ENCODE measurements at regions not wholly inside any gene's neighbourhood (a gene's known extent, or its start where the extent isn't known, plus 50 kb on each side); places are given as distances from the start of the nearest gene placed in this dataset.

DNA sequence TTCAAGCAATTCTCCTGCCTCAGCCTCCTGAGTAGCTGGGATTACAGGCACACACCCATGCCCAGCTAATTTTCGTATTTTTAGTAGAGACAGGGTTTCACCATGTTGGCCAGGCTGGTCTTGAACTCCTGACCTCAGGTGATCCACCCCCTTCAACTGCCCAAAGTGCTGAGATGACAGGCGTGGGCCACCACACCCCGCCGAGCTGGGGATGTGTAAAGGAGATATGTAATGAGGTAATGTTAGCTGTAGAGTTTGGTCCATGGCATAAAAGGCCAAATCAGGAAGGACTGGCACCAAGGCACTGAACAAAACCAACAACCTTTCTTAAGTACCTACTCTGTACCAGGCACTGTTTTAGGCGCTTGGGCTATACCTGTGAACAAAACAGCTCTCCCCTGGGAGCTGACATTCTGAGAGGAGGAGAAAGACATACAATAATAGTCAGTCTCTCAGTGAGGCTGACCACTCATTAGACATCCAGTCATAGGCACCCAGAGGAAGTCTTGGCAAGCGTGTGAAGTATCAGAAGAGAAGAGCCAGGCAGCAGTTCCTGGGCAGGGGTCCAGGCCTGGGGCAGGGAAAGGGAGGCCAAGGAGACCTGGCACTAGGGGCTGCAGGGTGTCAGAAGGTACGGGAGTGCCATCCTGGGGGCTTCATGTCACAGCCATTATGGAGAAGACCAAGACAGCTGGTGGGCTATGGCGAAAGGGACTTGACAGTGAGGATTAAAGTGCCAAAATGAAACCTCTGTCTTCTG is 164.8 kb upstream of the DTNBP1 start:
- DNase-seq = peak; percentile 28

DNA sequence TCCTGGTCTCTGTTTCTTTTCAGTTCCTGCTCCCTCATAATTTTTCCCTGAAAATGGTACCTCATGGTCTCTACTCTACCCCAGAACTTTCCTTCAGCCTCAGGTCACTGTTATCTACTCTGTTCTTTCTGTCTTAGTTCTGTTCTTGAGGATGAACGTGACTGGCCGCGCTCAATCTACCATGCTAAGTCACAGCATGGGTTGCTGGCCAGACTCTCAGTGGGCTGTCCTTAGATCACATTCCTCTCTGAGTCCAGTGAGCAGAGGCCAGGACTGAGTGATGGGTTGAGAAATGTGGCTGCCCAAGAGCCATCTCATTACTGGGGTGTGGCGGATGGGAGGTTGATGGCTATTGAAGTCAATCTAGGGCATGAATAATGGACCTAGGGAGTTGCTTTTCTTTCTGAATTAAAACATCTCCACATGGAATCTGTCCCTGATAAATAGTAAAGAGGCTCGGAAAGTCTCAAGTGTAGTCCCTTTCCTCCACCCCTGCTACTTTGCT is 164.0 kb upstream of the DTNBP1 start:
- no peak for DNase-seq

DNA sequence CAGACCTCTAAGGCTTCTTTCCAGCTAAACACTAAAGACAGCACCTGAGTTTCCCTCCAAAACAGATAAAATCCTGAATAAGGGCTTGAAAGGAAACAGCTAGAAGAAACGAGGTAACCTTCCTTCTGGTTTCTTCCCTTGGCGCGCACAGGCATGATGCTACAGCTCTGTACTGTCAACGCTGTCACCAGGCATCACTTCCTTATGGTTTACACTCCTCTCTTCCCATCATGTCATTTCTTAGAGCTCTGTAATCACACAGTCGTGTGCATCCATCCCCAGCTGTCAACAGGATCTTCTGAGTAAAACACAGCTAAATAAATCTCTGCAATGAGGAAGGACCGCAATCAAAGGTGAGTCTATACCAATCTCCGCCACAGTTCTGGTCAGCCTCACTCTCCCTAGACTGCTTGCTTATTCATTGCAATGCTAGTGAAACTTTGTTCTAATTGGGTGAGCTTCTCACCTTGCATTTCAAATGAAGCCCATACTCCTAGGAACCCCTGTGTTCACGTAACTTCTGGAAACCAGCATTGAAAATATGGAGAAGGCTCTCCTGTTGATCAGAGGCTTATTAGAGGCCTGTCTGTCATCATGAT is 162.6 kb upstream of the DTNBP1 start:
- no peak for DNase-seq

DNA sequence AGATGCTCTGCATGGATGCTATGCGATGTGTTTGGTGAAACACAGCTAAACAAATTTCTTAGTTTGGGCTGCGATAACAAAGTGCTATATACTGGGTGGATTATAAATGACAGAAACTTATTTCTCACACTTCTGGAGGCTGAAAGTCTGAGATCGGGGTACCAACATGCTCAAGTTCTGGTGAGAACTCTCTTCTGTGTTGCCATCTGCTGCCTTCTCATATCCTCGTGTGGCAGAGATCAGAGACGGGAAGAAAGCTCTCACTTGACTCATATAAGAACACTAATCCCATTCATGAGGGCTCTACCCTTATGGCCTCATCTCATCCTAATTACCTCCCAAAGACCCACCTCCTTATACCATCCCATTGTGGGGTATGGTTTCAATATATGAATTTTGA is 162.0 kb upstream of the DTNBP1 start:
- DNase-seq = no peak

DNA sequence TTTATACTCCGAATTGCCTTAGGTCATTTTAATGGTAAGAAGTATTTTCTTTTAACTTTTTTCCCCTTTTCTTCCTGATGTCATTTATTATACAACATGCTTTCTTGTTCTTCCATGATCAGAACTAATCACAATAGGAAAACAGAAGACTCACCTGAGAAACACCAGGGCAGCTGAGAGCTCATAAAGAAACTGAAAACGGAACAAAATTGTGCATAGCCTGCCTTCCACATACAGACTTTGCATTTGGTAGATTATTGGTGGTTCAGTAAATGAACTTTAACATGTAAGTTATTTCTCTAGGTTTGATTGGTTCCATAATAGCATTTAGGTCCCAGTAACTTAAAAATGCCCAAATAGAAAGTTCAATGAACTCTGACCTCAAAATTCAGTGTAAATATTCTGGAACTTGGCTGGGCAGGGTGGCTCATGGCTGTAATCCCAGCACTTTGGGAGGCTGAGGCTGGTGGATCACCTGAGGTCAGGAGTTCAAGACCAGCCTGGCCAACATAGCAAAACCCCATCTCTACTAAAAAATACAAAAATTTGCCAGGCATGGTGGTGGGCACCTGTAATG is 161.1 kb upstream of the DTNBP1 start:
- no peak for DNase-seq

DNA sequence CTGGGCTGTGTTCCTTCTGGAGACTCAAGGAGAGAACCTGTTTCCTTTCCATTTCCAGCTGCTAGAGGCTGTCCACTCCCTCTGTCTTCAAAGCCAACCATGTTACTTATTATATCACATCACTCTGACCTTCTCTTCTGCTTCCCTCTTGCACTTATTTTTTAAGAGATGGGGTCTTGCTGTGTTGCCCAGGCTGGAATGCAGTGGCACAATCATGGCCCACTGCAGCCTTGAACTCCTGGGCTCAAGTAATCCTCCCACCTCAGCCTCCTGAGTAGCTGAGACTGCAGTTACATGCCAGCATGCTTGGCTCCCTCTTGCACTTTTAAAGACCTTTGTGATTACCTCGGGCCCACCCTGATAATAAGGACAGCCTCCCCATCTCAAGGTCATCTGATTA is 160.0 kb upstream of the DTNBP1 start:
- DNase-seq = no peak

DNA sequence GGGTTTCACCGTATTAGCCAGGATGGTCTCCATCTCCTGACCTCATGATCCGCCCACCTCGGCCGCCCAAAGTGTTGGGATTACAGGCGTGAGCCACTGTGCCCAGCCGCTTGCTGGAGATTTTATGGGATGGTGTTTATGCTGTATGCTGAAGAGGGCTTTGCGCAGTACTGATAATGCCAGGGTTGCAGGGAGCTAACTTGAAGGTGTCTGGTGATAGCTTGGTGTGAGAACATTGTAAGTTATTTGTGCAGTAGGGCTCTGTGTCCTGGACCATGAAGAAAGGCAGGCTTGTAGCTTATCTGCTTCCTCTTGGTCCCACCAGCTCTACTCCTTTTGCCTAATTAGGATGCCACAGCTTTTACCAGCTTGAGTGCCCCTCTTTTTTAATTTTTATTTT is 157.0 kb upstream of the DTNBP1 start:
- no peak for DNase-seq

DNA sequence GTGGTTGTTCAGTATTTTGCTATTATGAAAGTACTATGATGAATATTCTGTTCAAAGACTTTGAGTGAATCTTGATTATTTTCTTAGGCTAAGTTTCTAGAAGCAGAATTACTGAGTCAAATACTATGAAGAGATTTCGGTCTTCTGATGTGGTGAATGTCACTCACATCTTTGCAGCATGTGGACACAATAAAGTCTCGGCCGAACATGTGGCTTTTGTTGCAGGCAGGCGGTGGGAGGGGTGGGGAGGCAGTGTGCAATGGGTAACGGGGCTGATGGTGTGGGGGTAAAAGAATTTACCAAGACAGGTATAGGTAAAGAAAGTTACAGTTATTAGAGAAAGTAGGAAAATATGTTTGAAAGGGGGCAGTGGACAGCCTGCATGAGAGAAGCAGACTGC is 156.4 kb upstream of the DTNBP1 start:
- no peak for DNase-seq

DNA sequence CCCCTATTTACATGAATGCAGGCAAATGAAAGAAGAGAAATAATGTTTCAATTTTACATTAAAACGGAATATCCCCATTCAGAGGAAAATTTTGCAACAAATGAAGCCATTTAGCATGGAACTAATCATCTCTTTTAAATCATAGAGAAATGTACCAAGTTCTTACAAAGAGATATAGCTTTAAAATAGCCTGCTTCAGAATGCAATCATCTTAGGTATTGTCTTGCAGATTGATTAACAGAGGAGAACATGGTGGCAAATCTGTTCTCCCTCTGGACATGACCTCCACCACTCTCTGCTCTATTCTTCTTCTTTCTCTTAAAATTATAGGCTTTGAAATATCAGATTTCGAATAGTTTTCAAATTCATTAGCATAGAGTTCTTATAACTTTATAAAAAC is 155.7 kb upstream of the DTNBP1 start:
- DNase-seq = no peak

DNA sequence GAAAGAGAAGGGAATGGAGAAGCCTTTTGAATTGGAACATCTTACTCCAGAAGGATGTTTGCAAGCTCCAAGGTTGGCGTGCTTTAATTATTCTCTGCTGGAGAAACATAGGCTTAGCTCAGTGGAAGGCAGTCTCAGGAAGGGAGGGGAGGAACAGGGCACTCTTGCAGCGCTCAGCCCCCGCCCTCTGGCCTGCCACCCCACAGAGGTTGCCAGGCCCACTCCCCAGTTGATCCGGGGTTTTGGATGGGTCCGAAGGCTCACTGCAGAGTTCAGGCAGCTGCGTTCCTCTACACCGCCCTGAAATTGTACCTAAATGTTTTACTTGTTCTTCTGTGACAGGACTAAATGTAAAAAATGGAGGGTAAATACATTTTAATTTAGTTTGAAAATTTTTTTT is 155.2 kb upstream of the DTNBP1 start:
- no peak for DNase-seq

DNA sequence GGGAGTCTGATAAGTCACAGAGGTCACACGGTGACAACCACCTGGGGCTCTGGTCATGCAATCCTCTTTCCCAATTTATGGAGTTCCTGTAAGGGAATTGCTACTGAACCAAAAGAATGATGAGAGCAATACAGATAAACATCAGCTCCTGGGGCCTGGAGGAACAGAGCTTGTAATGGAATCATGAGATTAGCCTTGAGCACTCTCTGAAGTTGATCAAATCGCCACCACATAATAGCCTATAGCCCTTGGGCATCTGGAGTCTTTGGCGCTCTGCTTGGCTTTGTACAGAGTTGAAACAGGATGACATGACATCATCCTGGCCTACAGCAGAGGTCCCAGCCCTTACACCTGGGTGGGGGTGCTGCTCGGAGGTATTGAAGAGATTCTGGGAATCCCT is 154.3 kb upstream of the DTNBP1 start:
- no peak for DNase-seq

DNA sequence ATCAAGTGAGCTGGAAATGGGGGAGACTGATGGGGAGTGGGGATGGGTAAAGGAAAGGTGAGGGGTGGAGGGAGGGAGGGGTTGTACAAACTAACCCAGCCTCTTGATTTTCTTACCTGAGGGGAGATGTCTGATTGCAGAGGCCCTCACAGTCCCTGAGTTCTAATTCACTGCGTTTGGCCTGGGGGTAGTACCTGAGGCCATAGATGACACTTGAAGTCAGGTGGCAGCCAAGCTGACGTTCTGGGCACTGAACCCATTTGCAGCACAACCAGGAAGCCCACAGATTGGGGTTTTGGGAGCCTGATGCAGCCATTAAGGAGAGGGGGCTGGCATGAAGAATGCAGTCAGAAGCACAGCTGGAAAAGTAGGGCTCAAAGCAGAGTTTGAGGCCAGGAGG is 153.8 kb upstream of the DTNBP1 start:
- no peak for DNase-seq

DNA sequence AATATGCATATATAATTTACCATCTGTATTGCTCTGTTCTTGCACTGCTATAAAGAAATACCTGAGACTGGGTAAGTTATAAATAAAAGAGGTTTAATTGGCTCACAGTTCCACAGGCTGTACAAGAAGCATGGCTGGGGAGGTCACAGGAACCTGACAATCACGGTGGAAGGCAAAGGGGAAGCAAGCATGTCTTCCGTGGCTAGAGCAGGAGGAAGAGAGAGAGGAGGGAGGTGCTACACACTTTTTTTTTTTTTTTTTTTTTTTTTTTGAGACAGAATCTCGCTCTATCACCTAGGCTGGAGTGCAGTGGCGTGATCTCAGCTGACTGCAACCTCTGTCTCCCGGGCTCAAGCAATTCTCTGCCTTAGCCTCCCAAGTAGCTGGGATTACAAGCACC is 150.9 kb upstream of the DTNBP1 start:
- DNase-seq = peak; percentile 16

DNA sequence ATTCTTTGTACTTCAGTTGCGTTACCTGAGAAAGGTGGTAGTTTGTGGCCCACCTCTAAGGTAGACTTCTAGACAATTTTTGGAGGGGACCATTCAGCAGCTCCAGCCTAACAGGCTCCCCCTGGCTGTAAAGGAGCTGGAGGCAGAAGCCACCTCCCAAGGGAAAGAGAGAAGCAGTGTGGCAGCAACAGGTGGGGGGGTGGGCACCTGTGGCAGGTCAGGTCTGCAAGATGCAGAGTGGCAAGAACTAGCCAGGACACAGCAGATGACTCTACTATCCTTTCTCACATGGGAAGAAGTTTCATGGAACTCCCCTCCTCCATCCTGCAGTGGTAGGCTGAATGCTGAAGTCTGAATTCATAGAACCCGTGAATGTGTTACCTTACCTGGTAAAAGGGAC is 148.3 kb upstream of the DTNBP1 start:
- no peak for DNase-seq

DNA sequence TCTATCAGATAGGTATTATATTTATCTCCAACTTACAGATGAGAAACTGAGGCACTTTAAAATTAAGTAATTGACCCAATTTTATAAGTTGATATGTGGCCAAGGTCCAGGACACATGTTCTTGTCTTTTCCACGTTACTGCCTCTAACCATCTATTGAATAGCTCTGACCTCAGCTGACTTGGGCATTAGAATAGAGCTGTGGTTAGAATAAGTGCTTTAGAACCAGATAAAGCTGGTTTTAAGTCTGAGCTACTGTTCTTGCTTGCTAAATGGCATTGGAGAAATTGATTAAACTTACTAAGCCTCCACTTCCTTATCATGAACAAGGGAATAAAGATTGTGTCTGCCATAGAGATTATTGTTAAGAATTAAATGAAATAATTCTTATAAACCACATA is 147.8 kb upstream of the DTNBP1 start:
- peak; percentile 13 for DNase-seq

DNA sequence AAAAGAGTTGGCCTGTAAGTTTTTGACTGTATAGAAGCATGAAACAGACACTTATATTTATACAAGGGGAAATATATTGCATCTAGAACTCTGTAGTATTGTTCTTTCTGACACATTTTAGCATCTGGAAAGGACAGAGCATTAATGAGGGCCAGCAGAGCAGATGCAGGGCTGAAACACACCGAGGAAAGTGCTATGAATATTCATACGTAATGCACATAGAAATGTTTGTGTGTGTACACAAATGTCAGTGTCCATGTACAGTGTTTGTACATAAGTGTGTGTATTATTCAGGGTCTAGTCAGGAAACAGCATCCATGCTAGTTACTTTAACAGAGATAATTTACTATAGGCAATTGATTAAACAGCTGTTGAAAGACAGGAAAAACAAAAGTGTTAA is 146.5 kb upstream of the DTNBP1 start:
- no peak for DNase-seq

DNA sequence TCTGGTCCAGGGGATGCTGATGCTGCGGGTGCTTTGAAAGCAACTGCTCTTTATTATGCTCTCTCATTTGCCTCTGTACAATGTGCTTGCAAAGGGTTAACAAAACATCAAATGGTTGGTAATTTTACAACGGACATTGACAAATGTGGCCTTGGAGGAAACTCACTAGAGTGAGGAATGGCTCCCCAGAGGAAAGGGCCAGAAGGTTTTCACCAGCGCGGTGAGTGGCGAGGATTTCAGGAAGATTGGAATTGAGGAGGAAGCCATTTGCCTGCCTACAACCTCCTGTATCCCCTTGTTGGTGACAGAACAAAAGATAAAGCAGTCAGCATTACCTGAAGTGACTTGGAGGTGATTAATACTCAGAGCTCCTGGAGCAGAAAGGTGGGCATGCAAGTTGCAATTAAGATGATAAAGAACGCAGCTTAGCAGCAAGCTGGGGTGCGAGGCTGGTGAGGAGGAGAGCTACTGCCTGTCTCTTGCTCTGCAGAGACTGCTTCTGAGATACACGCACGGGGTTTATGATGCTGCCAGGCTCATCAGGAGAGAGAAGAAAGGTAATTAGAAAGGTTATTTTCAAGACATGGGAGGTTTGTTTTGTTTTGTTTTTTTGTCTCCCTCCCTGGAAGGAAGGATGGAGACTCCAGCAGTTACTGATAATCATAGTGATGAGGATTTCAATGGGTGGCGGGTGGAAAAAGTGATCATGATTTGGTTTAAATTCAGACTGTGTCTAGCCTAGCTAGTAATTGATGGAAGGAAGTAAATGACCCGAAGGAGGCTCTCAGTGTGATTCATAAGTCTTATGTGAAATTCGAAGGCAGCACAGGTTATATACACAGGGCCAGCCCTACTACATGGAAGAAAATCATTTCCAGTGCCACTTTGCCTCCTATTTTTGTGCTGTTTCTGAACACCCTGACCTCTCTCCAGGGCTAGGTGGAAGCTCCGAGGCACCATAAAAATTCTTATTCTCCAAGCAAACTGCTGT is 141.6 kb upstream of the DTNBP1 start:
- no peak for DNase-seq

DNA sequence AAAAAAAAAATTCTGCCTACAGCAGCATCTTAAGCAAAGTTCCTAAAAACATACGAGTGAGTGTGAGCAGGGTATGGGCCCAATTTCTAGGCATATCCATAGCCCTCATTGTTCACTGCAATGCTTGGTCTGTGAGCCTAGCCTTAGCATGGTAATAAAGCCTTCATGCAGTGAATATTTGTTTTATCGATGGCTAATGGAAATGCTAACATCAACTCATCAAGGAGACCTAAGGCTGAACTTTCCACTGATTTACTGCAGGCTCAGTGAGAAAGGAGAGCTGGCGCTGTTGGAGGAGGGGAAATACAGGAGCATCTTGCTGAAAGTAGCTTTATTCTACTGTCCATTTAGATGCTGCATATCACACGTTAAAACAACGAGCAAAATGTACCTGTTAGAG is 139.6 kb upstream of the DTNBP1 start:
- DNase-seq = no peak

DNA sequence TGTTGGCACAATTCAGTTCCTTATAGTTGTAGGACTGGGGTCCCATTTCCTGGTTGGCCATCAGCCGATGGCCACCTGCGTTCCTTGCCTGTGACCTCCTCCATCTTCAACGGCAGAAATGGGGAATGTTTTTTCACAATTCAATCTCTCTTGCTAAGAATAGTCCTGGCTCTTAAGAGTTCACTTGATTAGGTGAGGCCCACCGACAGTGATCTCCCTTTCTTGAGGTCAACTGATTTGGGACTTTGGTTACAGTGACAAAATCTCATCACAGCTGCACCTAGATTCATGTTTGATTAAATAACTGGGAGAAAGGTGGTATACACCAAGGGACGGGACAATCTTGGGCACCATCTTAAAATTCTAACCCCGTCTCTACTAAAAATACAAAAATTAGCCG is 139.1 kb upstream of the DTNBP1 start:
- no peak for DNase-seq

DNA sequence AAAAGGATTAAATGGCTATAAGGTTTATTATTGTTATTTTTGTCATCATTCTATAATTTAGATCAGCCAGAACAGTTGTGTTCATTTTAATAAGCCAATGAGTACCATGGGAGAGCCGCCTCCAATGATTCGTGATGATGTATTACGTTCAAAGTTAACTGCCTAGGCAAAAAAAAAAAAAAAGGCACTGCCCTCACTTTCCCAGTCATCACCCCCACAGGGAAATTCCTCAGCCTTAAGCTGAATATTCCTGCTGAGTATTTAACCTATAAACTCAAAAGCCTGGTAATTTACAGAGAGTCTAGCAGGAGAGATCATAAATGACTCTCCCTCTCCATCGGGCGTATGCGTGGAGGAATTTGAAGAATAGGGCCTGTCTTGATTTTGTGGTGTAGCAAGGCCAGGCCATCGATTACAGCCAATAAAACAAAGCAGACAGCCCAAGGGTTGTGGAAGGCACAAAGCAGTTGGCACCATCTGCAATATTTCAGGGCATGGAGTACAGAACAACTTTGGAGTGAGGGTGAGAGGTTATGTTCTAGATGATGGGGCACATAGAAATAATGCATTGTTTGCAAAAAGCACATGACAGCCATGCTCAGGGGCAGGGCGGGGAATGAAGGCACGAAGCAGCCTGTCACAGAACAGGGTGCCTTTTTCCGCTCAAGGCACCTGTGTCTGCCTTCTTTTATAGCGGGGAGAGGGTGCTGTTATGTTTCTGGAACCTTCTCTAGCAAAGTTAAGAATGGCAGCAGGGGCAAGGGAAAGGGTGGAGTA is 138.2 kb upstream of the DTNBP1 start:
- DNase-seq = no peak

DNA sequence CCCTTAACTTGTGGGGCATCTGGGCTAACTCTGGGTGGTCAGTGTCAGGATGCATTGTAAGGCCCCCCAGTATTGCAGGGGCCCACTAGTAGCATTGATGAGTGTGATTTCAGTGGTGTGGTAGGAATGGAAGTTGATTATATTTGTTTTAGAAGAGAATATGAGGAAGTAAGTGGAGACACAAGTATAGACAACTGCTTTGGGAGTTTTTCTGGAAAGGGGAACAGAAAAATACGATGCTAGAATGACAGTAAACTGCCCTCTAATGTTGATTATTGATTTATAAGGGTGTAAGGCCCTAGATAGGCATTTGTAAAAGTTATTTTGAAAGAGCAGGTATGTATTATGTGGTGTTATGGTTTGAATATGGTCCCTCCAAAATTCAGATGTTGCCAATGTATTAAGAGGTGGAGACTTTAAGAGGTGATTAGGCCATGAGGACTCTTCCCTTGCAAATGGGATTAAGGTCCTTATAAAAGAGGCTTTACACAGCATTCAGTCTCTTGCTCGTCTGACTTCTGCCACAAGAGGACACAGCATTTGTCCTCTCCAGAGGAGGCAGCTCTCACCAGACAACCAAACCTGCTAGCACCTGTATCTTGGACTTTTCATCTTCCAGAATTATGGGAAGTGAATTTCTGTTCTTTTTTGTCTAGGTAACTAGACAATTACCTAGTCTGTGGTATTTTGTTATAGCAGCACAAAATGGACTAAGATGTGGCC is 135.9 kb upstream of the DTNBP1 start:
- no peak for DNase-seq

DNA sequence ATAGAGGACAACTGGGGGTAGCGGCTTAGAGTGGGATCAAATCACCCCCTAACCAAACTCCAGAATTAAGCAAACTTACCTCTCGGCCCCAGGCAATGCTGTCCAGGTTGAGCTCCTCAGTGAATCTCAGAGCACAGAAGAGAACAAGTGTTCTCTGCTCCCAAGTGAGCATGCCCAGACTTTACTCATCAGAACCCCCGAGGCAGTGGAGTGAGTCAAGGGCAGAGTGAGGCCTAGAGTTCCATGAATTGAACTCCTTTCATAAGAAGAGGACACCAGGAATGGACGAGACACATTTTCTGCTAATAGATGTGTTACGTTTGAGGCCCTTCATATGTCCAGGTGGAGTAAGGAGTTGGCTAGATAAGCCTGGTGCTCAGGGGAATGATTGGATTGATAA is 134.0 kb upstream of the DTNBP1 start:
- DNase-seq = no peak
